ENCODE measurements at regions not wholly inside any gene's neighbourhood (a gene's known extent, or its start where the extent isn't known, plus 50 kb on each side); places are given as distances from the start of the nearest gene placed in this dataset.

DNA sequence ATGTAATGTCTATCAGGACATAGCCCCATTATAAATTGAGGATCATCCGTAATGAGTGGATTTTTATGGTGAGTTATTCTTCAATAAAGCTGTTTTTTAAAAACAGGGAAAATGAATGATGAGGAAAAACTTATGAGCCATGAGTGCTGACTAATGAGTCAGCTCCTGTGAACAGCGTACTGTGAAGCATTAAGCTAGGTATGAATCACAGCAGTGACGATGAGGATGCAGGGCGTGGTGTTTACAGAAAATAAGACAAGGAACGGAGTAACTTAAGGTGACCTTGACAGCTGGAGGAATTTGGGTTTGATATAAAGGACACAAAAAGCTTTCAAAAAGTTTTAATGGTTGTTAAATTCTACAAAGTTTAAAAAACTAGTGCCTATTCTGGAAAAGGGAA is 96.3 kb downstream of the FOXF2 start:
- no peak for DNase-seq

DNA sequence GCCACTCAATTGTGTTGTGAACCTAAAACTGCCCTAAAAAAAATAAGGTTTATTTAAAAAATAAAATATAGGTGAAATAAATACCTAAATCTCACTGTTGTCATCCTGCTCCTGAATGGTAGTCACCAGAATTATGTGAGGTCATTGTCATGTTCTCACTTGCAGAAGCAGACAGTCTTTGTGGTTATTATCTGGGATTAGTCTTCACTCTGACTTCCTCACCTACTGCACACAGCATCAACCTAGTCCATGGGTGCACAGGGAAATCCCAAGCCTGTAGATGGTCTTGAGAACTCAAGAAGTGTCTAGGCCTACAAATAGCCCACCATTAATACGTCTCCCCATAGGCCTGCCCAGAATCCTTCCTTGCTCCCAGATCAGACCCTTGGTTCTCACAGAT is 97.0 kb downstream of the FOXF2 start:
- DNase-seq = no peak

DNA sequence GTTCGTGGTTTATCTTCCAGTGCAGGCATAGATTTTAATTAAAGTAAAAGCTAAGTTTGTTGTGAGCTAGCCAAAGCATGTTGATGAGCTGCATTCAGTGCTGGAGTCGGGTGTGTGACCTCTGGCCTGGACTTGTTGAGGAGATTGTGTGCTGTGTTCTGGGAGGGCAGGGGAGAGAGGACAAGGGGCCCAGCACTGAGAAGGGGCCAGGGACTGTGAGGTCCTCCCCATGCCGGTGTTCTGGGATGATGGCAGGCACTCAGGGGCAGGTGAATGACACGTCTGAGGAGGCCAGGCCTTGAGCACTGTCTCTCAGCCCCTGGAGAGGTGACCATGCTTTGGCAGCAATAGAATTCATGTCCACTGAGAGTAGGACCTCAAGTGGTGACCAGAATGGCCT is 97.9 kb downstream of the FOXF2 start:
- no peak for DNase-seq

DNA sequence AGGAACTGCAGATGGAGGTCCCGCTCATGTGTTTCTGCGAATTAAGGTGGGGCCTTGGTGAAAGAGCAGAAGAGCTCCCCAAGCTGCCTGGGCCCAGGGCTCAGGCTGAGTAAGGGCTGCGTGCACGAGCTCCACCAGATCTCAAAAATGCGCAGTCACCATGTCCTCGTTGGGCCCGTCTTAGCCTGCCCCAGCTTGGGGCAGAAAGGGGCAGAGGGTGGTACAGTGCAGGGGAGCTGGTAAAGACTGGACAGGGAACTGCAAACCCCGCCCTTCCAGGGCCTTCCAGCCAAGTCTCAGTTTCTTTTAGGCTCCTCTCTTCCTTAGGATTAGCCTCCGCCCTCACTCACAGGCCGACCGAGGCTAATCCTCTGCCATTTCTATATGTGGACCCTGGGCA is 101.6 kb downstream of the FOXF2 start:
- no peak for DNase-seq

DNA sequence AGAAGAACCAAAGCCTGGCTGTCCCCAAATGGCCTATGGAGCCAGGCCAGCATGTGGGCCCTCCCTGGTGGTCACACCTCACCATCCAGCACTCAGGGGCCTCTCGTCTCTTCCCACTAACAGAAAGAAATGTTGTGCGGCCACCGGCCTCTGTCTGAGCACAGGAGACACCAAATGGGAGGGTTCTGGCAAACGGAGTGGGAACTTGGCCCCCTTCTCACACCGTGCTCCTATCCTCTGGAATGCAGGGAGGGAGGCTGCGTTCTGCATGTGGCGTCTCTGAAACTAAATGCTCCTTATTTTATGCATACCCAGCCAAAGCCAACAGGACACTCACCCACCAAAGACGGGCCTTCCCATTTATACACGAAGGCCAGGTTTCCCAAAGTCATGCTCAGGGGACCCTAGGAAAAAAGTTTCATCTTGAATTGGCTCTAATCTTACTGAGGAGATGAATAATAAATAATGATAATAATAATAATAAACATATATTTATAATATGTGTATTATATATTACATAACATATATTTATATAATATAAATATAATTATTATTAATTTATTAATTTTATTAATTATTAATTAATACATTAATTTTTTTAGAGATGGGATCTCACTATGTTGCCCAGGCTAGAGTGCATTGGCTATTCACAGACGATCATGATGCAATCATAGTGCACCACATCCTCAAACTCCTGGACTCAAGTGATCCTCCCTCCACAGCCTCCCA is 102.4 kb downstream of the FOXF2 start:
- no peak for DNase-seq

DNA sequence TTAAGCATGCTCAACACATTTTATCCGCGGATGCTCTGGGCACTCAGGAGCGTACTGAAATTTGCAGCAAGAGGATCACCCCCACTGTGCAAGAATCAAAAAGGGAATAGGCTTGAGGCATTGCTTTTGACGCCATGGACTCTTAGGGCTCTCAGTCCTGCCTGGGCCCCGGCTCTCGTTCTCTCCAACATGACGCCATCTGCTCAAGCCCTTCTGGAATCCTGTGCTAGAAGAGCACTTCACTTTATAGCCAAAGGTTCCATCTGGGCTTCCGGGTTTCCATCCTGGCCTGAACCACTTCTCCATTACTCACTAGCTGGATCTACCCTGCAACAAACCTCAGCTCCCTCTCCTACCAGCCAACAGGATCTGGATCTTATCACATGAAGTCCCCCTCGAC is 105.3 kb downstream of the FOXF2 start:
- no peak for DNase-seq

DNA sequence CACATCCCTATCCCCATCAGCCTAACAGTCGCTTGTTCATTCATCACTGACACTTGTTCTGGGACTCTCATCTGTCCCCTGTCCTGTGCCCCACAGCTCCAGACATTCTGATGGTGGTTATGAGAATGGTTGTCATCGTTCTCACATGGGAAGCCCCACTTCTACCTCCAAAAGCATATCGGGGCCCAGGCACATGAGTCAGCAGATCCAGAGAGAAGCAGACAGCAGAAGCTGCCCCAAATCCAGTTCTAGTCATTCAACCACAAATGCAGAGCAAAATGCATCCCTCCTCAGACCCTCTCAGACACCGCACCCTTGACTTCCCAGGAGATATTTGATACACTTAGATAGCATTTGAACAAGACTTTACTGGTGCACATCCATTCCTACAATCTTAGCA is 106.0 kb downstream of the FOXF2 start:
- DNase-seq = no peak

DNA sequence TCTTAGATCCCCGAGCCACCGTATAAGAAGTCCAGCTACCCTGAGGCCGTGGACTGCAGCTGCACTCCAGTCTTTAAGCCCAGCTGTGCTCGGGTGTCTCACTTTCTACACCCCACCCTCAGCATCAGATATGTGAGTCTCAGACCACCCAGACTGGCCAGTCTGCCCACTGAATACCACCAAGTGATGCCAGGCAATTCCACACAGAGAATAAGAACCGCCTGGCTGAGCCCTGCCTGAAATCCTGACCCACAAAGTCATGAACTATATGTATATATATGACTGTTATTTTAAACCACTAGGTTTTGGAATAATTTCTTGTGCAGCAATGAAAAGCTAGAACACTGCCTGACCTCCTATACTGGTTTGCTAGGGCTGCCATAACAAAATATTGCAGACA is 106.7 kb downstream of the FOXF2 start:
- no peak for DNase-seq

DNA sequence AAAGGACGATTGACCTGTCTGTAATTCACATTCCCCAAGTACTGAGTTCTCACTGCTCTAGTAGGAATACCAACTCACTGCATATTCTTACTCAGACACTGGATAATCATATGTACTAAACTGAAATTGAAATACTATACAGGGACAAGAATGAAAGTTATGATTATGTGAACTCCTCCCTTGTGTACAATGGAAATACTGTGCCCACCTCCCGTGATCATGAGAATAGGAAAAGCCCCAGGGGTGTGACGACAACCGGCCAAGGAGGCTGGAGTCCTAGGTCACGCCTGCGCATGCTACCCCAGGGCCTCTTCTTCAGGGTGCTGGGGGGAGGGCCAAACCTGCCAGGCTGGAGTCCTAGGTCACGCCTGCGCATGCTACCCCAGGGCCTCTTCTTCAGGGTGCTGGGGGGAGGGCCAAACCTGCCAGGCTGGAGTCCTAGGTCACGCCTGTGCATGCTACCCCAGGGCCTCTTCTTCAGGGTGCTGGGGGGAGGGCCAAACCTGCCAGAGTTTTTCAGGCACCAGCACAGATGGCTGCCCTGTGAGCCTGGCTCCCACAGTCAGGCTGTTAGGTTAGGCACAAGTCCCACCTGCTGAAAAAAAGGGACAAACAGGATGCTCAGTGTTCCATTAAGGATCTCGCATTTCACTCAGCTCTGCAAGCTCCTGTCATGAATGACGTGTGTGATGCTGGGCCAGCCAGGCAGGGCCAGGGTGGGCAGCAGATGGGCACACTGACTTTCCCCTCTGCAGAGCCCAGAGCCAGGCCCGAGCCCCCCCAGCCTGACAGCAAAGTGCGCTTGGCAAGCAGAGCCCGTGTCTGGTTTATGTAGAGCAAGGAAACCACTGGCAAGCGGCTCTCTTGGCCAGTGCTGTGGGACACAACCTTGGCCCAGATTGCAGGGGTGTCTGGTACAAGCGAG is 107.7 kb downstream of the FOXF2 start:
- DNase-seq = no peak

DNA sequence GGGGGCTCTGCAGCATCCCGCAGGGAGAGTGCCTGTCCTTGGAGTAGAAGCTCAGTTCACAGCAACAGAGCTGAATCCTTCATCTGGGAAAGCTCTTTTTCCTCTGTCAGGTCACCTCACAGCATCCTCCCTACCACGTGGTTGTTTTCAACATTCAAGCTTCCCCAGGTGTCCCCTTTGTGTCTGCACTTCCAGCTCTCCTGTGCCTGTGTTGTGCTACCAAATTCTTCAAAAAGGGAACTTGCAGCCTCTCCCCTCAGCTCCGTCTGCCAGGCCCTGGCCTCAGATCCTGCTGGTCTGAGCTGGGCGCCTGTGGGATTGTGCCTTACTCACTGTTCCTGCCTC is 108.4 kb downstream of the FOXF2 start:
- DNase-seq = no peak

DNA sequence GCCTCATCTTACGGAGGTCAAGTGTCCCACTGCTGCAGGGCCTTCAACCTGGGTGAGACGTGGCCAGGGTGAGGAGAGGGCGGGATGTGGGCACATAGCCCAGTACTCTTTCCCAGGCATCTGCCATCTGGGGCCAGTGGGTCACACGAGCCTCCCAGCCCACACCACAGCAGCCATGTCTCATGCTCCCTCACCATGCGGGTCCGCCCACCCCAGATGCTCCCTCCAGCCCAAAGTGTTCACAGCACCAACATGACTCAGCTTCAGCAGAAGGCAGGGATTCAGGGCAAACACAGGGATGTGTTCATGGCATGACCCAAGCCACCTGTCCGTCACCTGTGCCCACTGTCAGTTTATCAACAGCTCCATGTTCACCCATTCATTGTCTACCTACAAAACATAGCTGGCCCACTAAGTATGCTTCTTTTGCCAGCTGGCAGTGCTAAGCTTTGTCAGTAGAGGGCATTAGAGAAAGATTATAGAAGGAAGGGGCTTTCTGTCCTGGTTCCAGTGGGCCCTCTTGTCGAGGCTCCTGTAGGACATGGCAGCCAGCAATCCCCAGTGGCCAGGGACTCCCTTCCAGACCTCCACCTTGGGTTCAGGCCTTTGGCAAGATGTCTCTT is 109.2 kb downstream of the FOXF2 start:
- no peak for DNase-seq

DNA sequence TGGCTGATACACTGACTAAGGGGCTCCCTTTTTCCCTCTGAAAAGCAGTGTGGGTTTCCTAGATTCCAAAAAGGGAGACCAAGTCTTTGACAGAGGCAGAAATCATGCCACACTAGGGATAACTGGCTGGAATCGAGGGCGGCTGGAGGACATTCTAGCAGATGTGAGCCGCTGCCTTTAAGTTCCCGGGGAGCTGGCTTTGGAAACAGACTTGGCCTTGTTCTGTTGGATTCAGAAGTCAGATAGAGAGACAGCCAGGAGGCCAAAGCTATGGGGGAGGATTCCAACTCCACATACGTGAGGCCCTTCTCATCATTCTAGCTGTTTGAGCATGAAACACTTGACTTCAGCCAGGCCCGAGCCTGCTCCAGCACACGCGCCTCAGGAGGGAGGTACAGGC is 109.9 kb upstream of the FOXC1 start:
- no peak for DNase-seq

DNA sequence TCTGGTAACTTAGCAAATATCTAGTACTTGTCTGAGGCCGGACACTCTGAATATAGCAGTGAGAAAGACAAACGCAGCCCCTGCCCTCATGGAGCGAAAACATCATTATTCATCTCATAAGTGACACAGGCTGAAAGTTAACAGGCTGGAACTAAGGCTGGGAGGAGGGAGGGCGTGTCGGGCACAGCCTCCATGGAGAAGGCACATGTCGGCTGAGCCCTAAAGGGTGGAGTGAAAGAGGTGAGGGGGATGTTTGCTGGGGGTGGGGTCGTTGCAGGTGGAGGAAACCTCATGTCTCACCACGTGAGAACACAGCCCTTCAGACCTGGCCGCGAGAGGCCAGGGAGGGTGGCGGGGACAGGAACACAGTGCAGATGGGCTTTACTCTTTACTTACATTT is 108.8 kb upstream of the FOXC1 start:
- DNase-seq = no peak

DNA sequence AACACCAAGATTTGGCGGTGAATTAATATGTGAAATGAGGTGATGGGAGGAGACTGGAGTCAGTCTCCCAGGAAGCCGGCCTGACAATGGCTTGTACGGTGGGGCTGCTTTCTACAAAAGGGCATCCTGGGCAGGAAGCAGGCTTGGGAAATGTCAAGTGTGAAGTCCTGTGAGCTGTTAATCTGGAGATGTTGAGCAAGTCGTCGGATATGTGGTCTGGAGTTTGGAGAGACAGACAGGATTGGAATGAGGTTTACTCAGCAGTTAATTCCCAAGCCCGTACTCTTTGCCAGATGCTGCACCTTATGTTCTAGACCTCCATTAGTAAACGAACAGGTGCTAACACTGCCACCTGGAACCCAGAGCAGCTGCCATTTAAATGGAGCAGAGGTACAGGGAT is 107.7 kb upstream of the FOXC1 start:
- DNase-seq = no peak

DNA sequence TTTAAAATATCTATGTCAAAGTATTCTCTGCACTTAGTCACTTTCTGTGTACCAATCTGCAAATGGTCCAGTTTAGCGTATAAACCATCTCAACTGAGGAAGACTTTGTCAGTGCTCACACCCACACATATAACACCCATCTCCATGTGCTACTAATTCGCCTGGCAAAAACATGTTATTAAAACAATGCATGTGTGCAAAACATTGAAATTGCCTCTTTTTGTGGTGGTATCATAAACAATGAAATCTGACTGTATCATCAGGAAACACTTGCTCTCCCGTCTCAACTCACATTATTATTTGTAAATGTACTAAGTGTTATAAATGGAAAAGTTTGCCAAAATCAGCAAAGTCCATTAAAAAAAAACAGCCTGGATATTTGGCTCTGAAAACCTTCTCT is 105.9 kb upstream of the FOXC1 start:
- no peak for DNase-seq

DNA sequence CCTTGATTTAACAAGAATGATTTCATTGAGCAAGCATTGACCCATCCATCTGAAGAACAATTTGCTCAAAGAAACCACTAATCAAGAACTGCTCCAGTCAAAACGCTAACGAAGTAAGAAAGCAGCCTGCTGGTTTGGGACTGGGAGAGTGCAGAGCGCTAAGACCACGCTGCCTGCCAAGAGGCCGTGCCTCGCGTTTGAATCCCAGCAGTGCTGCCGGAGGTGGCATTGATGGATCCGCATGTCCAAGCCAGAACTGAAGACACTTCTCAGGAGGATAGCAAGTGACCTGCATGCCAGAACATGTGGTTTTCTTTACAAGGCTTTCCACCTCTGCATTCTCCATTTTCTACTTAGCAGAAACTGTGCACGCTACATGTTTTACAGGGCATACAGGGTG is 105.2 kb upstream of the FOXC1 start:
- DNase-seq = no peak

DNA sequence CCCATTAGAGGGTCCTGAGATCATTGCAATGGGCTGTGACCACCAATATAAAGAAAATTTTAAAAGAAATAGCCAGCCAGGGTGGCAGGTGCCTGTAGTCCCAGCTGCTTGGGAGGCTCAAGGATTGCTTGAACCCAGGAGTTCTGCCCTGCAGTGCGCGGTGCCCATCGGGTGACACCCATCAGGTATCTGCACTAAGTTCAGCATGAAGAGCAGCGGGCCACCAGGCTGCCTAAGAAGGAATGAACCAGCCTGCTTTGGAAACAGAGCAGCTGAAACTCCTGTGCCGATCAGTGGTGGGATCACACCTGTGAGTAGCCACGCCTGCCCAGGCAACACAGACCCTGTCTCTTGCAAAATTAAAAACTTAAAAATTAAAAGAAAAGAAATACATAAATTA is 102.5 kb upstream of the FOXC1 start:
- no peak for DNase-seq

DNA sequence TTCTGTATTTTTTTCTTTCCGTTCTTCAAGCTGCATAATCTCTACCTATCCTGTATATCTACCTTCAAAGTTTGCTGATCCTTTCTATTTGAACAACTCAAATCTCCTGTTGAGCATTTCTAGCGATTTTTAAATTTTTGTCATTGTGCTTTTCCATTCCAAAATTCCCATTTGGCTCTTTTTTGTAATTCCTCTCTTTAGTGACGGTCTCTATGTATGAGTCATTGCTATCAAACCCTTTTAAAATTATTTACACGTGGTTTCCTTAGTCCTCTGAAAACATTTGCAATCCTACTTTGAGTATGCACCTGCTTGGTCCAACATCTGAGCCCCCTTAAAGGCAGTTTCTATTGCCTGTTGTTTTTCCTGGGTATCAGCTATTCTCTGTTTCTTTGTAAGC is 100.5 kb upstream of the FOXC1 start:
- no peak for DNase-seq

DNA sequence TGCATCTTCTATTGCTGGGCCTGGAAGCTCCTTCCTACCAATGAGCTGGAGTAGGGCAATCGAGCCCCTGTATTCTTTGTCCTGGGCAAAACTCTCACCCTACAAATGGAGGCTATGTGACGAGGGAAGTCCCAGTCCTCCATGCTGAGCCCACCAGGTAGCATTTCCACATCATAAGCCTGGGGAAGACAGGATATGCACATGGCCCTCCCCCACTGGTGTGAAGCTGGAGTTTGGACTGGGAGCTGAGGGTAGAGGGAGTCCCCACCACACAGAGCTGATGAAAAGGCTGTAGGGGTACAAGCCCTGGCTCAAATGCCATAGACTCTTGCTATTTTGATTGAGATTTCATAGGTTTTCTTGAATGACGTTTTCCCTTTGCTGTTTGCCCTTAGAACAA is 99.5 kb upstream of the FOXC1 start:
- DNase-seq = no peak

DNA sequence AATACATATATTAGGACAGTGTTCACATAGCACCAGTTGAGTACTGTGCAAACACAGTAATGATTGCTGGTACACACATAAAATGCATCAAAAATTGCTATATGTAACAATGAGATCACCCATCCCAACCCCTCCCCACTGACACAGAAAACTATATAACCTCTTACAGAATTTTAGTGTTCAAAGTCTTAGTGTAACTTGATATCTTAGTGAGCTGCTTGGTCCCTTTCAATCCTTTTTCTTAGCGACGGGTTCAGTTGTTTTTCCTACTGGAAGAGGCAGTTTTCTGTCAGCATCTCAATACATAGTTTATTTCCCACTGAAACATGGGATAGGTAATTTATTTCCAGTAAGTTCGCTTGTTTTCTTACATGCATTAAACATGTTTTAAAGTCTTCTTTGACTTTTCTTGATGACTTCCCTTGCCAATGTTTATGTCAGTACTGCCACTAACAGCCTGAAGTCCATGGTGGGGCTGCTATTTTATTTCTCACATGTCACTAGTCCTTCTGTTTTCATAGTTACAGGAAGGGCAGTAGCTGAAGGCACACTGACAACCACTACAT is 96.4 kb upstream of the FOXC1 start:
- no peak for DNase-seq

DNA sequence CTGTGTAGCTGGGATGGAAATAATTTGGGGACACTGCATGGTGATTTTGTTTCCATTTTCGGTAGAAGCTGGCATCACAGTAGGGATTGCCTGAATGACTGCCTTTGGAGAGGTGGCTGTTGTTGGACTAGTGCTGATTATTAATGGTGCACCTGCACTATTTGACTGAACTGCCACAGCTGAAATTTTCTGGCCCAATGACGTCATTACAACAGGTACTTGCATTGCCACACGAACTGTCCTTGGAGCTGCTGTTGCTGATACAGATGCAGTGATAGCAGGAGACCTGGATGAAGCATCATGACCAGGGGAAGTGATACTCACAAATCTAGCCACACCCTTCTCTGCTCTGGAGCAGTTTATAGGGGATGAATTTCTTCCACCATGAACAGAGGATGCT is 95.6 kb upstream of the FOXC1 start:
- DNase-seq = no peak

DNA sequence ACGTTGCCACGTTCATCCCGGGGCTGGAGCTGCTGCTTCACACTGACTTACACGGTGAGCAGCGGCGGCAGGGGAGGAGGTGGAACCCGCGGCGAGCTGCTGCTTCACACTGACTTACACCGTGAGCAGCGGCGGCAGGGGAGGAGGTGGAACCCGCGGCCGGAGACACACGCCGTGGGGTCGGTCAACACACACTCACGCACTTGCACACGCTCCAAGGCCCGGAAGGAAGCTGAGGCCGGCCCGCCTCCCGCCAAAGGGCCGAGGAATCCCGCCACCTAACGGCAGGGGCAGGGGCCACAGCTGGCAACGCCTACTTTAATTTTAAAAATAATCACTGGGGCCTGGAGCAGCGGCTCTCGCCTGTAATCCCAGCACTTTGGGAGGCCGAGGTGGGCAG is 94.4 kb upstream of the FOXC1 start:
- DNase-seq = no peak

DNA sequence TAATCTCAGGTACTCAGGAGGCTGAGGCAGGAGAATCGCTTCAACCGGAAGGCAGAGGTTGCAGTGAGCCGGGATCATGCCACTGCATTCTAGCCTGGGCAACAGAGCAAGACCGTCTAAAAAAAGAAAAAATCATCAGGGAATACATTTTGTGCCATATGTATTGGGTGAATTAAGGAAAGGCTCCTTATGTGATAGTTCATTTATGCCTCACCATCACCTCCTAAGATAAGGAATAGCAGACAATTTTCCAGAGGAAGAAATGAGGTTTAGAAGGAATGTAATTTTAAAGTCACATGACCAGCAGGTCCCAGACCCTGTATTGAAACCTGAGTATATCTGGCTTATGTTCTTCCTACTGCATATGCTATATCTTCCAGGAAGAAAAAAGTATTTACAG is 93.9 kb upstream of the FOXC1 start:
- DNase-seq = no peak
